Kidney tubule cell (primary cell): ENCODE measurements at regions not wholly inside any gene's neighbourhood (a gene's known extent, or its start where the extent isn't known, plus 50 kb on each side); places are given as distances from the start of the nearest gene placed in this dataset.

Experiments used
- DNase-seq: peaks from one replicate; pipeline ENCODE4 v3.0.0-alpha.2; 2018; ENCODE audit warnings: low spot score

- DNase-seq, result peak; percentile 39
These were observed 53.2 kb downstream of the EEF1B2 start for GRCh38 chr2:206212673-206213513.

- no peak for DNase-seq
These were observed 53.8 kb downstream of the EEF1B2 start for GRCh38 chr2:206213514-206213845.

- DNase-seq, result no peak
These were observed 57.3 kb upstream of the ZDBF2 start for GRCh38 chr2:206217166-206217565.

- DNase-seq, result peak; percentile 15
These were observed 56.7 kb upstream of the ZDBF2 start for GRCh38 chr2:206217743-206218142.

GRCh38 chr2:206218156-206218555 is 56.3 kb upstream of the ZDBF2 start:
- DNase-seq, result no peak

- no peak for DNase-seq
These were observed 55.5 kb upstream of the ZDBF2 start for GRCh38 chr2:206218796-206219499.

DNA sequence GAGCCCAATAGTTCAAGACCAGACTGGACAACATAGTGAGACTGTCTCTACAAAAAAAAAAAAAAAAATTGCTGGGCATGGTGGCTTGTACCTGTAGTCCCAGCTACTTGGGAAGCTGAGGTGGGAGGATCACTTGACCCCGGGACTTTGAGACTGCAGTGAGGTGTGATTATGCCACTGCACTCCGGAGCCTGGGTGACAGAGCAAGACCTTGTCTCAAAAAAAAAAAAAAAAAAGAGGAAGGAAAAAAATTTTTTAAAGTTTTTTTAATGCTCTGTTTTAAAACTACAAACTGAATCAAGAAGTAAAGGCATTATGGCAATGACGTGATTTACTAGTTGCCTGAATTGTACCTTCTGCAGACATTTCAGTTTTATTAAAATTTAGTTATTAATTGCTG is 54.5 kb upstream of the ZDBF2 start:
- DNase-seq, result no peak

GRCh38 chr2:206220997-206221396 is 53.5 kb upstream of the ZDBF2 start:
- no peak for DNase-seq
